ENCODE measurements at regions not wholly inside any gene's neighbourhood (a gene's known extent, or its start where the extent isn't known, plus 50 kb on each side); places are given as distances from the start of the nearest gene placed in this dataset.

DNA sequence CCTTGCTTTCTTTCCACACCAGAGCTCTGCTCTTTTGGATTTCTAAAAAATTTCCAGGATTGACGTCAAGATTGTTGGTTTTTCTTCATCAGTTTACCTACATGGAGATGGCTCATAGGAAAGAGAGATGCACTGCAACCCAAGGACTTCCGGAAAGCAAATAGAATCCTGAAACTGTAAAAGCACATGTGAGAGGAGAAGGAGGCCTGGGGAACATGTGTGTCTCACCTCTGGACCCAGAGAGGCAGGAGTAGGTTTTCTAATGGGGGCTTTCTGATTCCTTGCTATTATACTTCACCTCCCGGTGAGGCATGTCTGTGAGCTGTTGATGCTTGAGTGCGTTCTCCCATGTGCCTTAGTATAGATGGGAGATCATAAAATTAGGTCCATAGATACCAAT, 362.8 kb downstream of the DCDC2C start:
- Histone ChIP-seq H3K36me3 (no peaks in the 10 kb centered on the region), H3K4me2 (no peak overlapping the region), H2AFZ (replicated peaks) (no peak overlapping the region), H3K27ac (no peak overlapping the region), H3K79me2 (ENCODE audit: low read depth) (no peaks in the 10 kb centered on the region), H3K9me3 (ENCODE audit: low read depth) (no peaks in the 10 kb centered on the region), H3K4me1 (peaks cover 2% of the 10 kb centered on the region), H3F3A (ENCODE audit: low read depth) (no peaks in the 10 kb centered on the region), H3K4me3 (no peak overlapping the region), H3K9ac (no peak overlapping the region), H3K27me3 (no peaks in the 10 kb centered on the region), H4K20me1 (ENCODE audit: low read depth) (no peaks in the 10 kb centered on the region)
- TF ChIP-seq, protein P1, sequence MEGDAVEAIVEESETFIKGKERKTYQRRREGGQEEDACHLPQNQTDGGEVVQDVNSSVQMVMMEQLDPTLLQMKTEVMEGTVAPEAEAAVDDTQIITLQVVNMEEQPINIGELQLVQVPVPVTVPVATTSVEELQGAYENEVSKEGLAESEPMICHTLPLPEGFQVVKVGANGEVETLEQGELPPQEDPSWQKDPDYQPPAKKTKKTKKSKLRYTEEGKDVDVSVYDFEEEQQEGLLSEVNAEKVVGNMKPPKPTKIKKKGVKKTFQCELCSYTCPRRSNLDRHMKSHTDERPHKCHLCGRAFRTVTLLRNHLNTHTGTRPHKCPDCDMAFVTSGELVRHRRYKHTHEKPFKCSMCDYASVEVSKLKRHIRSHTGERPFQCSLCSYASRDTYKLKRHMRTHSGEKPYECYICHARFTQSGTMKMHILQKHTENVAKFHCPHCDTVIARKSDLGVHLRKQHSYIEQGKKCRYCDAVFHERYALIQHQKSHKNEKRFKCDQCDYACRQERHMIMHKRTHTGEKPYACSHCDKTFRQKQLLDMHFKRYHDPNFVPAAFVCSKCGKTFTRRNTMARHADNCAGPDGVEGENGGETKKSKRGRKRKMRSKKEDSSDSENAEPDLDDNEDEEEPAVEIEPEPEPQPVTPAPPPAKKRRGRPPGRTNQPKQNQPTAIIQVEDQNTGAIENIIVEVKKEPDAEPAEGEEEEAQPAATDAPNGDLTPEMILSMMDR (IDR thresholded peaks at IDR 0.05), result no peak
- TF ChIP-seq EZH2phosphoT487 (IDR thresholded peaks at IDR 0.05) (no peak), EZH2 (IDR thresholded peaks at IDR 0.05) (no peak)
- DNase-seq (ENCODE audit: low spot score), result no peak
- Mint-ChIP-seq H3K9me3 (peaks cover 2% of the 10 kb centered on the region), H3K27me3 (ENCODE audit: insufficient read depth, low read depth) (peaks cover 5% of the 10 kb centered on the region), H3K27ac (no peak overlapping the region), H3K4me3 (no peak overlapping the region), H3K4me1 (peaks cover 2% of the 10 kb centered on the region), H3K36me3 (no peaks in the 10 kb centered on the region)

DNA sequence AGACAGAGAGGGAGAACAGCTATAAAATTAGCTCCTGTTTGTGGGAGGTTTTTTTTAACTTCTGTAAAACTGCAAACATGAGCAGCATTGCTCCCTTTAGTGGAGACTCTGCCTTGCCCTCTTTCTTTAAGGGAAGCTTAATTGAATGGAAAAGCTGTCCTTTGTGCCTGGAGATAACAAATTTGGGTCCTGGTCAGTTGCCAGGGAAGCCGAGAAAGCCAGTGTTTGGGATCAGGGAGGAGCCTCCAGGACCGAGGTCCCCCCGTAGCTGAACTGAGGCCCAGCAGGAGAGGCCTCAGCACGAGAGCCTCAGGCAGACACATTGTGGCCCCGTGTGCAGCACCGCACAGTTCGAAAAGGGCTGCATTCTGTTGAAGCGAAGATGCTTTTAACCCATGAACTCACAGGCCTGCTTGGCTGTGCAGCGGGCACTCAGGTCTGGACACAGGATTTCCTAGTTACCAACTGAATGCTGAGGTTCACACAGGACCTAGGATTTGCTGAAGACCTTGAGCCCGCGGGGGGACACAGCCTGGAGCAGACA, 369.7 kb downstream of the DCDC2C start:
- Mint-ChIP-seq H3K36me3 (no peaks in the 10 kb centered on the region), H3K4me1 (peaks cover 25% of the 10 kb centered on the region), H3K27me3 (ENCODE audit: insufficient read depth, low read depth) (peaks cover 6% of the 10 kb centered on the region), H3K27ac (peak overlapping the region; percentile 65), H3K4me3 (no peak overlapping the region), H3K9me3 (peaks cover 4% of the 10 kb centered on the region)
- Histone ChIP-seq H3K4me1 (peaks cover 26% of the 10 kb centered on the region), H3K9ac (no peak overlapping the region), H3K4me2 (peak overlapping the region; percentile 43), H3K36me3 (no peaks in the 10 kb centered on the region), H3K79me2 (ENCODE audit: low read depth) (no peaks in the 10 kb centered on the region), H3K27ac (peak overlapping the region; percentile 56), H3F3A (ENCODE audit: low read depth) (no peaks in the 10 kb centered on the region), H2AFZ (replicated peaks) (peak overlapping the region; percentile 87), H4K20me1 (ENCODE audit: low read depth) (no peaks in the 10 kb centered on the region), H3K4me3 (no peak overlapping the region), H3K27me3 (no peaks in the 10 kb centered on the region), H3K9me3 (ENCODE audit: low read depth) (no peaks in the 10 kb centered on the region)
- TF ChIP-seq, protein P1 (IDR thresholded peaks at IDR 0.05), result no peak
- TF ChIP-seq EZH2 (IDR thresholded peaks at IDR 0.05), result no peak
- no peak for TF ChIP-seq EZH2phosphoT487 (IDR thresholded peaks at IDR 0.05)
- DNase-seq (ENCODE audit: low spot score), result peak; percentile 76

GRCh38 chr2:4077017-4077416, 373.6 kb downstream of the DCDC2C start:
- no peaks in the 10 kb centered on the region for H3K79me2 ChIP-seq (ENCODE audit: low read depth)
- H3K4me2 ChIP-seq, result no peak overlapping the region
- H3K27me3 ChIP-seq, result no peaks in the 10 kb centered on the region
- no peak overlapping the region for H3K9ac ChIP-seq
- no peaks in the 10 kb centered on the region for H4K20me1 ChIP-seq (ENCODE audit: low read depth)
- H3K4me3 ChIP-seq, result no peak overlapping the region
- no peaks in the 10 kb centered on the region for H3K9me3 ChIP-seq (ENCODE audit: low read depth)
- Mint-ChIP-seq H3K4me1 (peaks cover 17% of the 10 kb centered on the region), H3K4me3 (no peak overlapping the region), H3K36me3 (no peaks in the 10 kb centered on the region), H3K27me3 (ENCODE audit: insufficient read depth, low read depth) (peaks cover 7% of the 10 kb centered on the region), H3K9me3 (peaks cover 15% of the 10 kb centered on the region), H3K27ac (no peak overlapping the region)
- H3F3A ChIP-seq (ENCODE audit: low read depth), result no peaks in the 10 kb centered on the region
- DNase-seq (ENCODE audit: low spot score), result no peak
- peaks cover 16% of the 10 kb centered on the region for H3K4me1 ChIP-seq
- no peaks in the 10 kb centered on the region for H3K36me3 ChIP-seq
- H3K27ac ChIP-seq, result no peak overlapping the region
- H2AFZ ChIP-seq (replicated peaks), result no peak overlapping the region
- no peak for TF ChIP-seq EZH2 (IDR thresholded peaks at IDR 0.05)

GRCh38 chr2:4085186-4085585, 381.8 kb downstream of the DCDC2C start:
- no peak overlapping the region for H3K4me3 Mint-ChIP-seq
- H3K9me3 Mint-ChIP-seq, result peaks cover 4% of the 10 kb centered on the region
- no peak overlapping the region for H2AFZ ChIP-seq (replicated peaks)
- H3K27ac Mint-ChIP-seq, result no peak overlapping the region
- H3K79me2 ChIP-seq (ENCODE audit: low read depth), result no peaks in the 10 kb centered on the region
- no peak overlapping the region for H3K4me2 ChIP-seq
- H3K36me3 Mint-ChIP-seq, result no peaks in the 10 kb centered on the region
- TF ChIP-seq EZH2 (IDR thresholded peaks at IDR 0.05) (no peak), EZH2phosphoT487 (IDR thresholded peaks at IDR 0.05) (no peak)
- TF ChIP-seq, protein P1 (IDR thresholded peaks at IDR 0.05), result no peak
- H3K9me3 ChIP-seq (ENCODE audit: low read depth), result no peaks in the 10 kb centered on the region
- peaks cover 1% of the 10 kb centered on the region for H3K4me1 ChIP-seq
- no peak overlapping the region for H3K27ac ChIP-seq
- no peak for DNase-seq (ENCODE audit: low spot score)
- no peak overlapping the region for H3K4me3 ChIP-seq
- H3K36me3 ChIP-seq, result no peaks in the 10 kb centered on the region
- H3K27me3 Mint-ChIP-seq (ENCODE audit: insufficient read depth, low read depth), result peaks cover 11% of the 10 kb centered on the region
- no peaks in the 10 kb centered on the region for H3F3A ChIP-seq (ENCODE audit: low read depth)
- no peak overlapping the region for H3K9ac ChIP-seq
- H3K27me3 ChIP-seq, result no peaks in the 10 kb centered on the region
- peaks cover 8% of the 10 kb centered on the region for H3K4me1 Mint-ChIP-seq
- no peaks in the 10 kb centered on the region for H4K20me1 ChIP-seq (ENCODE audit: low read depth)

All from neural progenitor cell (in vitro differentiated cells).